SK-N-SH (cell line): ENCODE measurements at regions not wholly inside any gene's neighbourhood (a gene's known extent, or its start where the extent isn't known, plus 50 kb on each side); places are given as distances from the start of the nearest gene placed in this dataset.

Experiments used
- CTCF ChIA-PET: fragments of 300-600, 350-600 bp; formaldehyde crosslinking; extraction: SDS; loops from one replicate; lab custom pipeline; 2021; lab: Yijun Ruan, JAX
- POLR2A ChIA-PET: fragments of 350-600 bp; sonication (Branson Sonifier 250); formaldehyde crosslinking; extraction: SDS; loops from one replicate; lab custom pipeline; 2020; ENCODE audit warnings: antibody characterized with exemption, inconsistent platforms; lab: Yijun Ruan, JAX
- DNase-seq: peaks from one replicate; pipeline ENCODE4 v3.0.0; 2012
- H2AFZ ChIP-seq: fragments of 200-600 bp; sonication (generic); 2 replicates; pipeline ENCODE4 v1.8.1; 2016; ENCODE audit warnings: antibody characterized with exemption, mild to moderate bottlenecking, low read depth
- H3F3A ChIP-seq: fragments of 200-600 bp; sonication (generic); replicated peaks from 2 replicates; pipeline ENCODE3; 2016; ENCODE audit warnings: antibody characterized with exemption, mild to moderate bottlenecking; ENCODE audit not compliant: insufficient read depth
- H3K27ac ChIP-seq, 2 experiments: fragments of 200-500 bp in 1 of 2; fragments of 200-600 bp in 1 of 2; sonication (Bioruptor generic) in 1 of 2; sonication (generic), shearing (Covaris generic) in 1 of 2; 2 replicates each; pipeline versions ENCODE4 v1.5.1 to v1.6.1; 2014 to 2016; ENCODE audit warnings: low read depth in 2 of 2, inconsistent platforms in 1 of 2, low read length in 1 of 2, mild to moderate bottlenecking in 1 of 2, mixed read lengths in 1 of 2
- H3K27me3 ChIP-seq: fragments of 200-600 bp; sonication (generic), shearing (Covaris generic); 2 replicates; pipeline ENCODE4 v1.6.1; 2016; ENCODE audit warnings: mixed run types; ENCODE audit not compliant: insufficient read depth
- H3K36me3 ChIP-seq, 2 experiments: fragments of 200-500 bp in 1 of 2; fragments of 200-600 bp in 1 of 2; sonication (Bioruptor generic) in 1 of 2; sonication (generic) in 1 of 2; replicated peaks in 1 of 2; 2 replicates each; pipeline versions ENCODE3 to v1.5.1; 2014 to 2016; ENCODE audit warnings: low read length in 1 of 2, mild to moderate bottlenecking in 1 of 2; ENCODE audit not compliant: insufficient read depth in 2 of 2, control insufficient read depth in 1 of 2
- H3K4me1 ChIP-seq, 2 experiments: fragments of 200-500 bp in 1 of 2; fragments of 200-600 bp in 1 of 2; sonication (Bioruptor generic) in 1 of 2; sonication (generic), shearing (Covaris generic) in 1 of 2; 2 replicates each; pipeline versions ENCODE4 v1.5.1 to v1.6.1; 2014 to 2016; ENCODE audit warnings: low read depth in 1 of 2, low read length in 1 of 2, mixed run types in 1 of 2; ENCODE audit not compliant: insufficient read depth in 2 of 2, control insufficient read depth in 1 of 2
- H3K4me2 ChIP-seq: fragments of 200-600 bp; sonication (generic), shearing (Covaris generic); 2 replicates; pipeline ENCODE4 v1.6.1; 2017; ENCODE audit warnings: mixed run types
- H3K4me3 ChIP-seq, 2 experiments: fragments of 200-500 bp in 1 of 2; fragments of 200-600 bp in 1 of 2; sonication (Bioruptor generic) in 1 of 2; sonication (generic), shearing (Covaris generic) in 1 of 2; 2 replicates each; pipeline versions ENCODE4 v1.5.1 to v1.8.1; 2014 to 2016; ENCODE audit warnings: low read depth in 2 of 2, inconsistent platforms in 1 of 2, low read length in 1 of 2, mild to moderate bottlenecking in 1 of 2, mixed read lengths in 1 of 2, moderate library complexity in 1 of 2
- H3K79me2 ChIP-seq: fragments of 200-600 bp; sonication (generic); 2 replicates; pipeline ENCODE4 v1.8.1; 2017; ENCODE audit warnings: mild to moderate bottlenecking; ENCODE audit not compliant: insufficient read depth
- H3K9ac ChIP-seq: fragments of 200-600 bp; sonication (generic); 2 replicates; pipeline ENCODE4 v1.6.1; 2017; ENCODE audit warnings: mixed run types
- H3K9me2 ChIP-seq: fragments of 200-600 bp; sonication (generic); 2 replicates; pipeline ENCODE4 v1.6.1; 2017; ENCODE audit warnings: mixed run types
- H3K9me3 ChIP-seq: fragments of 200-600 bp; sonication (generic); 2 replicates; pipeline ENCODE4 v1.6.1; 2017; ENCODE audit warnings: mixed run types, mild to moderate bottlenecking, moderate library complexity
- H4K20me1 ChIP-seq: fragments of 200-600 bp; sonication (generic); 2 replicates; pipeline ENCODE4 v1.6.1; 2017; ENCODE audit warnings: mild to moderate bottlenecking, mixed run types; ENCODE audit not compliant: insufficient read depth
- MEF2A ChIP-seq: IDR thresholded peaks from 2 replicates; pipeline ENCODE4 v1.4.0; 2012; ENCODE audit warnings: low read depth, borderline replicate concordance
- NRF1 ChIP-seq: IDR thresholded peaks from 2 replicates; pipeline ENCODE4 v1.6.1; 2012; ENCODE audit warnings: low read depth, mild to moderate bottlenecking, low read length
- POLR2AphosphoS5 ChIP-seq: IDR thresholded peaks from 2 replicates; pipeline ENCODE4 v1.6.1; 2012; ENCODE audit warnings: low read depth, low read length
- RAD21 ChIP-seq: IDR thresholded peaks from 2 replicates; pipeline ENCODE4 v1.6.1; 2012; ENCODE audit warnings: mild to moderate bottlenecking, low read length
- RCOR1 ChIP-seq: fragments of 150-350 bp; IDR thresholded peaks from 2 replicates; pipeline ENCODE4 v1.6.1; 2017; ENCODE audit warnings: antibody characterized with exemption, low read length
- RXRA ChIP-seq: IDR thresholded peaks from 2 replicates; pipeline ENCODE4 v1.4.0; 2012; ENCODE audit warnings: low read depth, mild to moderate bottlenecking, borderline replicate concordance
- TAF1 ChIP-seq: IDR thresholded peaks from 2 replicates; pipeline ENCODE4 v1.6.1; 2012; ENCODE audit warnings: low read depth, mild to moderate bottlenecking, low read length, moderate library complexity, borderline replicate concordance
- USF1 ChIP-seq: IDR thresholded peaks from 2 replicates; pipeline ENCODE4 v1.4.0; 2012; ENCODE audit warnings: low read depth, borderline replicate concordance
- WGBS: methylation state at CpG from one replicate; pipeline ENCODE4 v1.1.6; 2017; ENCODE audit warnings: low lambda C conversion rate; 5-methylcytosine and 5-hydroxymethylcytosine counted together

DNA sequence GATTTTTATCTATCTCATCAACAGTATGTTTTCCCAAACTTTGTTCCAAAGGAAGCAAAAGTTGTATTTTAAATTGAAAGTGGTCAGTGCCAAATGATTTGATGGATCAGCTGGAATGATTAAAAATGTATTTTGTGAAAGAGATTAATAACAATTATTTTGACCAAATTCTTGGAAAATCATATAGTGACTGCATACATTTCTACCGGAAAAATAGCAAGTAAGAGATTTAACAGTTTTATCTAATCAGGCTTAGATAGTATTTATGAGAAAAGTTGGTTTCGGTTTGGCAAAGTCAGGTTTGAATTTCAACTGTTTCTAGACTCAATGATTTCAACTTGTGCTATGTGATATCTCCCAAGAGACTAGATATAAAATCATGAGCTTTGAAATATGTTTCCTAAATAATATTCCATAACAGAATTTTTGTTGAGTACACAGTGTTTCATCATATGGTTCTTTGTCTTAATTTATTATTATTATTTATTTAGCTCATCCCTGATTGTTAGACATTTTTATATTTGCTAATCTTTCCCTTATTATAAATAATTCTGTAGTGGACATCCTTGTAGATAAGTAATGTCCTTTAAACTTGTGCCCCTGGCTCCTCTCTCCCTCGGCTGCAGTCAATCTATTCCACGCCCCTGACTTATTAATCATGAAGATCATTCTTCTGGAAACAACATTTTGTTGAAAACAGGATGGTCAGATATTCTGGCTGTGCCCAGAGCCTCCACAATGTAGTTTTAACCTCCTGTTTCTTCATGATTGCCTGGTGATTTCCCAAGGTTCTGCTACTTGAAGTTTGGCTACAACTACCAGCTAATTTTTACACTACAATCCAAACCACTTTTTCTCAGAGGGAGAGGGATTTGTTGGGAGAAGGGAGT lies 520.7 kb upstream of the TCF4 start (continued):
- TF ChIP-seq TAF1 (no peak), RAD21 (no peak), USF1 (no peak), RCOR1 (no peak), RXRA (no peak)

GRCh38 chr18:56107821-56108477 lies 520.0 kb upstream of the TCF4 start:
- Histone ChIP-seq H4K20me1 (no peaks in the 10 kb centered on the region), H3K4me3 (no peak overlapping the region), H3K27me3 (no peaks in the 10 kb centered on the region), H3F3A (no peaks in the 10 kb centered on the region), H3K36me3 (no peaks in the 10 kb centered on the region), H3K9me2 (no peaks in the 10 kb centered on the region), H3K79me2 (no peaks in the 10 kb centered on the region), H3K9me3 (no peaks in the 10 kb centered on the region), H3K4me1 (no peaks in the 10 kb centered on the region; a peak in 1 of 4 replicates), H2AFZ (no peak overlapping the region), H3K4me2 (no peak overlapping the region), H3K27ac (no peak overlapping the region), H3K9ac (no peak overlapping the region)
- no peak for TF ChIP-seq MEF2A
- DNase-seq: no peak
- POLR2A ChIA-PET: no interaction called here
- CTCF ChIA-PET: interaction anchor here (1.4 kb wide), 1 partner anchor 9 kb away, joined by 5 read pairs; no protein-coding TSS in a partner anchor
- 77% methylated on average over 5 of the region's 5 CpGs for whole genome bisulfite sequencing

DNA sequence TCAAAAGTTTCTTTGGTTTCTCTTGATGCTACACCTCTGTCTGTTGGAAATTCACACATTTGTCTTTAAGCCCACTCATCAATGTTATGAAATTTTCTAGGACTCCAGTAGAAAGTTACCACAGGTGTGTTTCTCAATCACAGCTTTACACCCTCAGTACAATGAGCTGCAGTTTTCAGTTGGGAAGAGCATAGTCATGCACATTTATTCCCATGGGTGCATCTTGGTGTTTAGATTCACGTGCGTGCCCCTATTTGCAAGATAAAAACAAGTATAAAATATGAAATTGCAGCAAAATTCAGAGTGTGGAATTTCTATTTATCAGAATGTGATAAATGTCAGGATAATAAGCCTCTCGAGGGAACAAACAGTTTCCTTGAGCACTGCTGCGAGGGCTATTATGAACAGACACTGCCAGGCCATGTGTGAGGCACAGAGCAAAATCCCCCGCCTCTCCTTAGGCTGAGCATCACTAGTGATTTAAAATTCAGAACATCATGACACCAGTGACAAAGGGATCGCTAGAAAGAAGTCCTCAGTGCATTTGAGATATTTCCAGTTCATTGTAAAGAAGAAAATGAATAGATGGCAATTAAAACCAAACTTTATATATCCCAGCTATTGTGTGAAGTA lies 512.2 kb upstream of the TCF4 start:
- Histone ChIP-seq H3K9me3 (no peaks in the 10 kb centered on the region), H3K27ac (no peak overlapping the region), H3K9ac (no peak overlapping the region), H3K9me2 (no peaks in the 10 kb centered on the region), H3F3A (no peaks in the 10 kb centered on the region), H3K4me1 (peaks cover 0 to 5% of the 10 kb centered on the region in 2 experiments; a peak in 2 of 4 replicates), H4K20me1 (no peaks in the 10 kb centered on the region), H3K4me3 (no peak overlapping the region), H3K79me2 (no peaks in the 10 kb centered on the region), H3K27me3 (no peaks in the 10 kb centered on the region), H3K36me3 (no peaks in the 10 kb centered on the region), H3K4me2 (no peak overlapping the region), H2AFZ (no peak overlapping the region)
- POLR2A ChIA-PET: no interaction called here
- CTCF ChIA-PET: no interaction called here
- DNase-seq: no peak
- no peak for TF ChIP-seq NRF1
- no peak for TF ChIP-seq POLR2AphosphoS5
- WGBS: 67% methylated on average over 6 of the region's 6 CpGs
